ELF-1 (cell line): ENCODE measurements at regions not wholly inside any gene's neighbourhood (a gene's known extent, or its start where the extent isn't known, plus 50 kb on each side); places are given as distances from the start of the nearest gene placed in this dataset.

Experiments
- DNase-seq: peaks from one replicate; pipeline ENCODE4 v3.0.0-alpha.2; 2016; ENCODE audit warnings: low read depth, low spot score

GRCh38 chr7:12783421-12784095 is 96.1 kb downstream of the ARL4A start:
- DNase-seq: no peak

- DNase-seq: no peak
Measured at GRCh38 chr7:12785473-12785872, 98.0 kb downstream of the ARL4A start.

- DNase-seq: no peak
Measured at GRCh38 chr7:12786494-12786893, 99.1 kb downstream of the ARL4A start.

- DNase-seq: no peak
Measured at GRCh38 chr7:12788171-12788570, 100.7 kb downstream of the ARL4A start.

GRCh38 chr7:12788591-12788990 is 101.2 kb downstream of the ARL4A start:
- no peak for DNase-seq

GRCh38 chr7:12794722-12795302 is 107.4 kb downstream of the ARL4A start:
- no peak for DNase-seq

GRCh38 chr7:12796397-12797127 is 109.1 kb downstream of the ARL4A start:
- no peak for DNase-seq

- DNase-seq: no peak
Measured at GRCh38 chr7:12800486-12800885, 113.1 kb downstream of the ARL4A start.

- DNase-seq: no peak
Measured at GRCh38 chr7:12801107-12801506, 113.7 kb downstream of the ARL4A start.

GRCh38 chr7:12802070-12802469 is 114.6 kb downstream of the ARL4A start:
- DNase-seq: peak; percentile 13

- DNase-seq: no peak
Measured at GRCh38 chr7:12803542-12803941, 116.1 kb downstream of the ARL4A start.

- no peak for DNase-seq
Measured at GRCh38 chr7:12805518-12805928, 118.1 kb downstream of the ARL4A start.

- no peak for DNase-seq
Measured at GRCh38 chr7:12805957-12806356, 118.5 kb downstream of the ARL4A start.

- DNase-seq: no peak
Measured at GRCh38 chr7:12809476-12809875, 122.0 kb downstream of the ARL4A start.

- no peak for DNase-seq
Measured at GRCh38 chr7:12812111-12812510, 124.7 kb downstream of the ARL4A start.

GRCh38 chr7:12814107-12814506 is 126.7 kb downstream of the ARL4A start:
- DNase-seq: no peak

GRCh38 chr7:12814828-12815227 is 127.4 kb downstream of the ARL4A start:
- DNase-seq: no peak

GRCh38 chr7:12815426-12815825 is 128.0 kb downstream of the ARL4A start:
- DNase-seq: no peak

- no peak for DNase-seq
Measured at GRCh38 chr7:12815871-12816270, 128.4 kb downstream of the ARL4A start.

- peak; percentile 16 for DNase-seq
Measured at GRCh38 chr7:12820777-12821176, 133.3 kb downstream of the ARL4A start.

GRCh38 chr7:12821746-12822145 is 134.3 kb downstream of the ARL4A start:
- DNase-seq: no peak

GRCh38 chr7:12826079-12826478 is 138.6 kb downstream of the ARL4A start:
- no peak for DNase-seq

- no peak for DNase-seq
Measured at GRCh38 chr7:12827219-12827821, 139.9 kb downstream of the ARL4A start.
